HEK293 (cell line): ENCODE measurements at regions not wholly inside any gene's neighbourhood (a gene's known extent, or its start where the extent isn't known, plus 50 kb on each side); places are given as distances from the start of the nearest gene placed in this dataset.

Source experiments
- HOXC10 ChIP-seq: sonication (generic); formaldehyde crosslinking; IDR thresholded peaks from 2 replicates; pipeline ENCODE4 v1.8.1; 2023; ENCODE audit warnings: mild to moderate bottlenecking, missing genetic modification reagents
- ZNF311 ChIP-seq: fragments of 450-650 bp; formaldehyde crosslinking; IDR thresholded peaks from 2 replicates; pipeline ENCODE4 v1.5.1; 2017; ENCODE audit warnings: missing biosample characterization, missing genetic modification characterization, borderline replicate concordance
- TF ChIP-seq, protein P1 (sequence below): fragments of 450-650 bp; formaldehyde crosslinking; IDR thresholded peaks from 2 replicates; pipeline ENCODE4 v1.5.1; 2016; ENCODE audit warnings: missing biosample characterization, missing genetic modification characterization

GRCh38 chr12:105906561-105906960, 232.2 kb downstream of the NUAK1 start:
- TF ChIP-seq HOXC10 (CRISPR knock-in tag), result no peak
- no peak for TF ChIP-seq ZNF311
- TF ChIP-seq, protein P1, sequence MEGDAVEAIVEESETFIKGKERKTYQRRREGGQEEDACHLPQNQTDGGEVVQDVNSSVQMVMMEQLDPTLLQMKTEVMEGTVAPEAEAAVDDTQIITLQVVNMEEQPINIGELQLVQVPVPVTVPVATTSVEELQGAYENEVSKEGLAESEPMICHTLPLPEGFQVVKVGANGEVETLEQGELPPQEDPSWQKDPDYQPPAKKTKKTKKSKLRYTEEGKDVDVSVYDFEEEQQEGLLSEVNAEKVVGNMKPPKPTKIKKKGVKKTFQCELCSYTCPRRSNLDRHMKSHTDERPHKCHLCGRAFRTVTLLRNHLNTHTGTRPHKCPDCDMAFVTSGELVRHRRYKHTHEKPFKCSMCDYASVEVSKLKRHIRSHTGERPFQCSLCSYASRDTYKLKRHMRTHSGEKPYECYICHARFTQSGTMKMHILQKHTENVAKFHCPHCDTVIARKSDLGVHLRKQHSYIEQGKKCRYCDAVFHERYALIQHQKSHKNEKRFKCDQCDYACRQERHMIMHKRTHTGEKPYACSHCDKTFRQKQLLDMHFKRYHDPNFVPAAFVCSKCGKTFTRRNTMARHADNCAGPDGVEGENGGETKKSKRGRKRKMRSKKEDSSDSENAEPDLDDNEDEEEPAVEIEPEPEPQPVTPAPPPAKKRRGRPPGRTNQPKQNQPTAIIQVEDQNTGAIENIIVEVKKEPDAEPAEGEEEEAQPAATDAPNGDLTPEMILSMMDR (tag by site-specific recombination), result no peak
